GM04504 (cell line): ENCODE measurements at regions not wholly inside any gene's neighbourhood (a gene's known extent, or its start where the extent isn't known, plus 50 kb on each side); places are given as distances from the start of the nearest gene placed in this dataset.
"Not testable (repeated sequence)": the region's sequence is repeated elsewhere in the genome, so short reads cannot be mapped to it uniquely, and the experiment has no call there.

ENCODE experiments used
- DNase-seq: peaks from one replicate; pipeline ENCODE4 v3.0.0-alpha.2; 2012; ENCODE audit warnings: low read depth

DNA sequence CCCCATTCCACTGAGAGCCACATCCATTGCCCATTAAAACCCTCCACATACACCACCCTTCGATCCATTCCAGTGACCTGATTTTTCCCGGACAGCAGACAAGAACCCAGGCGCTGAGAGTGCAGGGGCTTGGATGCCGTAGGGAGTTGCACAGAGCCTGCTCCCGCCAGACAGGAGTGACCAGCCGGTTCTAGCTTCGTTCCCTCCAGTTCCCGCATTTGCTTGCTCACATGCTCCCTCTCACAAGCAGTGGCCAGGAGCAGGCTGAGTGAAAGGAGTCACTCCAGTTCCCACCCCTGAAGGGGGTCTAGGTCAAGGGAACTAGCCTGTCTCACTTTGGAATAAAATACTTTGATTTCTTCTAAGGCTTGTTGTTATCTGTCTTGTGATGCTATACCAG is 119.5 kb downstream of the SKIDA1 start:
- DNase-seq: no peak

DNA sequence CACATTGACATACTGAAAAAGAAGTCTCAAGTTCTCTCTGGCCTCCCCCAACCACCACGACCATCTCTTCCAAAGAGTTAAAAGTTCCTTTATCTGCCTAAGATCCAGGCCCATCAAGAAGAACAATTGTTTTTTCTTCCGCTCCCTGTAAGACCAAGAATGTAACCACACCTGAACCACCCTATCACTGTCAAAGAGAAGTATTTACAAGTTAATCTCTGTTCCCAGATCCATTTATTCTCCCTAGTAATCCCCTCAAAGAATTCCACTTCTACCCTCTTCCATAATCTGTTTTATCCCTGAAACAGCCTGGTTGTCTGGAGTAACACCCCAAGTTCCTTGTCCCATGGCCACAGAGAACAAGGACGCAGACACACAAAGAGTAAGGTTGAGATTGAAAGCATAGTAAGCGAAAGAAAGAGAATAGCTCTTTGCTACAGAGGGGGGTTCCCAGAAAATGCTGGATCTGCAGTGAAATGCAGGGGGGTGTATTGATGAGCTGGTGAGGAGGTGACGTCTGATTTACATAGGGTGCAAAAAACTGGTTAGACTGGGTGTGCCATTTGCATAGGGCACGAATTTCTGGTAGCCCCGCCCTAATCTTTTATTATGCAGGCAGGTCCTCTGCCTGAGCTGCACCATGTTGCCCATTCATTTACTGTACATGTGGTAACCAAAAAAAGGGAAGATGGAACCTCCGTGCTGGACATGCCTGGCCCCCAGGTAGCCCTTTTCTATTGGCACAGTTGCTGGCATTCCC is 122.0 kb downstream of the SKIDA1 start:
- DNase-seq: no peak

DNA sequence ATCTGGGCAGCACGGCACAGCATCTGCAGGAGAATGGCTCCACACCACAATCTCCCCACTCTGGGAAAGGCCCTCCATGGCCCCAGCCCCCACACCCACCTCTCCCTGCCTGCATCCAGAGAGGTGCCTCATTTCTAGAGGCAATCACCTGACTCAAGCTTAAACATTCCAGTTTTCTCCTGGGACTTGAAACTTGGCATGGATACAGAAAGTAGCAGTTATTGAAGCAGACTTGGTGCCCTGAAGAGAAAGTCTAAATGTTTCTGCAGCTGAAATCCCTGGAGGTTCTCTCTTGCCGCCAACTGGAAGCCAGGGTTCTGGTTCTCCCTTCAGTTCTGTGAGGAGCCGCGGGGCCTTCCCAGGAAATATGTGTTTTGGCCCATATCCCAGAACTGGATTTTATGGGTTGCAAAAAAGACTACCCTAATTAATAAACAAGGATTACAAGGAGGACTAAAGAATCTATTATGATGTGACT is 122.8 kb downstream of the SKIDA1 start:
- DNase-seq: no peak

DNA sequence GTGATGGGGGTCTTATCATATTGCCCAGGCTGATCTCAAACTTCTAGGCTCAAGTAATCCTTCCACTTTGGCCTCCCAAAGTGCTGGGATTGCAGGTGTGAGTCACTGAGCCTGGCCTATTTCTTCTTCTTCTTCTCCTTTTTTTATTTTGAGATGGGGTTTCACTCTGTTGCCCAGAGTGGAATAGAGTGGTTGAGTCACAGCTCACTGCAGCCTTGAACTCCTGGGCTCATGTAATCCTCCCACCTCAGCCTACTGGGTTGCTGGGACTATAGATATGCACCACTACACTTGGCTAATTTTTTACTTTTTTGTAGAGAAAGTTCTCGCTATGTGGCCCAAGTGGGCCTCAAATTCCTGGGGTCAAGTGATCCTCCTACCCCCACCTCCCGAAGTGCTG is 124.3 kb downstream of the SKIDA1 start:
- DNase-seq: no peak

DNA sequence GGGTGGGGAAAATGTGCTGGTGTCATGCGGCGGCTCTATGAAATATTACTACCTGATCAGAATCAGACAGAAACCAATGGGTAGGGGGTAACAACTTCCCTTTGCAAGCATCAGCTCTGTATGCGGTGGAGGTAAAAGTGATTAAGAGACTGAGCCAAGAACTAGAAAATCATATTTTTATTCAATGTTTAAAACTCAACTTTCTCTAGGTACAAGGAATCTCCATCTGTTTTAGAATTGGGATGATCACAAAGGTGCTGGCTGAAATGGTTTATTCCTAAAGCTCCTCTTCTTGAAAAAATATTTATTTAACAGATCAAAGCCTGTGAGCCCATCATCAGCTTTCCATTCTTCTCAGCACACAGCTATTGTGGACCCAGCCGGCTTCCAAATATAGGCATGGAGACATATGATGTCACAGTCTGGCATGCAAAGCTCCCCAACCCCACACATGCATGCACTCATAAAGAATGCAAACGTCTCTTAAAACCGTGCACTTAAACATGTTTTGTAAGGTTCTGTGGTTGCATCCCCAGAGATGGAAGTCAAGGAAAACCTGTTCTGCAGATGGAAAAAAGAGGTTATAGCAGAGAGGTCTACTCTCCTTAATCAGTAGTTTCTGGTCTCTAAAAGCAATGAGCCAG is 126.0 kb downstream of the SKIDA1 start:
- peak; percentile 81 for DNase-seq

DNA sequence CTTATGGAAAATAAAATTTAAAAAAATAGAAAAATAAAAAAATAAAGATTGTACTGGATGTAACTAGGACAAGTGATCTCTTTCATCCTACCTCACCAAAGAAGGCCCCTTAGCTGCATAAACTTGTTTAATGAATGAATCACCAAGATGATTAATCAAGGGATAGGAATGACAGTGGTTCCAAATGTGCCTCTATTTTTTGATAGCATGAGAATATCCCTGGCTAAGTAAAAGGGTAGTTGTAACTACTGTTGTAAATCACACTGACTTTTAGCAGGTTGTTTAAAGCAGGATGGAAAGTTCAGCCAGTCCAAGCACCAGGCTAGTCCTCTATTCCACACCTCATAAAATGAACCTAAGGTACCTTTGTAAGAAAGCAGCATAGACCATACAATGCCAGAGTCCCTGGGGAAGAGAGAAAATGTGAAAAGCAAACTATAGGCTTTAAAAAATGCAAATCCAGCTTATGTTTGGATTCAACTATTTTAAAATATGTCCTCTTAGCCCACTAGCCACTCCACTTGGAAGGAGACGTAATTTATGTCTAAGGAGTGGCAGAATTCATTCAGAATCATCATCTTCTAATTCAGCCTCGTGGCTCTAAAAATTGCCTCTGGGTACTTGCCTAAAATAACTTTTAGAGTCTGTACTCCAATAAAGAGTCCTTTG is 126.8 kb downstream of the SKIDA1 start:
- peak; percentile 51 for DNase-seq

DNA sequence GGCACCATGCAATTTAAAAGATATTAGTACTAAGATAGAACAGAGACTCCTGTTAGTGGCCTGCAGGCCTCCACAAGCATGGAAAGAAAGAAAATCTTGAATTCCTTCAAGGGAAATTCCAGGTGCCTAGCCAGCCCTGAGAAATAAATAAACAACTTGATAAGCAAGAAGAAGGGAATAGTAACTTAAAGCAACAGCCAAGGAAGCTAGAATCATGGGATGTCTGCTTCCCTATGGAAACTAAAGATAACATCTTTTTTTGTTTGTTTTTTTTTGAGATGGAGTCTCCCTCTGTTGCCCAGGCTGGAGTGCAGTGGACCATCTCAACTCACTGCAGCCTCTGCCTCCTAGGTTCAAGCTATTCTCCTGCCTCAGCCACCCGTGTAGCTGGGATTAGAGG is 128.6 kb downstream of the SKIDA1 start:
- no peak for DNase-seq

DNA sequence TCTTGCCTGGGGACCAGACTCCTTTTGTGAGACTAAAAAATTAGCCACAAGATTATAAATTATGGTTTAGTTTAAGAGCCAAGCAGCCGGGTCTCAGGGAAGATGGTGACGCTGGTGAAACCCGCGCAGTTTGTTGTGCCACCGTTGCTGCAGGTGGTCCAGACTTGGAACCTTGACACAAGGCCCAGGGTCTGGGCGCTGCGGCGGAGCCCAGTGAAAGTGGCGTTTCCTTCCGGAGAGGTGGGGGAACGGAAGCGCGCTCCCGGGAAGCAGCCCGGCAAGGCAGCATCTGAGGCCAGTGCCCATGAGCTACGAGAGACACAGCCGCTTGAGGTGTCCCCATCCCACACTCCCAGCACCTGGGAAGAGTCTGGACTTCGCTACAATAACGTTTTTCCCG is 131.6 kb downstream of the SKIDA1 start:
- DNase-seq: no peak

DNA sequence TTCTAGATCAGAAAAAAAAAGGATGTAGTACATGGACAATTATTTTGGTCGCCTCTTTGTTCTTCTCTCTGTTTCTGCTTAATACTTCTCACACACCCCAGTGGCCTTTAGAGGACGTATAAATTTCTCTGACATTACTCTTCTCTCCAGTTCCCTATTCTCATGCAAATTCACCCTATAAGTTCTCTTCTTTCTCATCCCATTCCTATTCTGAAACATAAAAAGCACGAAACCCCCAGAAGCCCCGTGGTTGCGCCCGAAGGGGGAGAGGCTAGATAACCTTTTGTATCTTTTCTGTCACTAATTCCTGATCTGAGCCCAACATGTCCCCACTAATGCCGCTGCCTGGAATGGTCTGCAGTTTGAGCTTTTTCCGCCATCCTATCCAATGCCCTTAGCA is 136.9 kb downstream of the SKIDA1 start:
- no peak for DNase-seq

DNA sequence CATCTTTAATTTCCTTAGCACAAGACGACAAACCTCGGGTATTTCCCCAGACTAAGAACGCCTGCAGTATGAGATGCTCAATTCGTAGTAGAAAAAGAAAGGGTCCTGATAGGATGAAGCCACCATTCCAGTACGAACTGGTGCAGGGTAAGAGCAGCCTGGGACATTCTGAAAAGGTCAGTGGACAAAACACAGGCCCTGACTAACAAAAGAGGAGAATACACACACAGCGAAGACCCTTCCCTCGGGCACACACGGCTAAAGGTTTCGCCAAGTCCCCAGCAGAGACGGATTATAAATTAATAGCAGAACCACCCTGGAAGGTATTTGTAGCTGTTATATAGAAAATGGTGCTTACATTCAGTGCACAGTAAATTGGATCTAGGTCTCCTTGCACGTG is 137.6 kb downstream of the SKIDA1 start:
- DNase-seq: no peak

DNA sequence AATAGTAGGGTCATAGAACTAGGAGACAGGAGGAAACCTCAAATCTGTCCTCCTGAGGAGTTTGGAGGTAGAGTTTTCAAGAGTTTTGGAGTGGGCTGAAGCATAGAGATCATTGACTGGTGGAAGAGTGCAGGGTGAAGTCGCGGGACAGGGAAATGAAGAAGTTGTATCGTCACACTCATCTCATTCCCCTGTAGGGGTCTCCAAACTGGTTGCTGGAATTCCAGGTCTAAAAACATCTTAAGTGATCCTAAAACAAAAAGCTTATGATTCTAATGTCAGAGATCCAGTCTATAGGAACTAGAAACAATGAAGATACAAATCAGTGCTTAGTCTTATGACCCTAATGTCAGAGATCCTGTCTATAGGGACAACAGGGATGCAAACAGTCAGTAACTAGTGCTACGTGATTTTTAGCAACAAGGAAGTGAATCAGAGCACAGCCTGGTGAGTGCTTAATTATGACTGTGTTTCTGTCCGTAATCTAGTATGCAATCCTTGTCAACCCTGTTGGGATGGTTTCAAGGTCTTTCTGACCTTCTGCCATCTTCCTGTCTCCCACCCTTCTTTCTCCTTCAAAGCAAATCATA is 139.4 kb downstream of the SKIDA1 start:
- DNase-seq: no peak

DNA sequence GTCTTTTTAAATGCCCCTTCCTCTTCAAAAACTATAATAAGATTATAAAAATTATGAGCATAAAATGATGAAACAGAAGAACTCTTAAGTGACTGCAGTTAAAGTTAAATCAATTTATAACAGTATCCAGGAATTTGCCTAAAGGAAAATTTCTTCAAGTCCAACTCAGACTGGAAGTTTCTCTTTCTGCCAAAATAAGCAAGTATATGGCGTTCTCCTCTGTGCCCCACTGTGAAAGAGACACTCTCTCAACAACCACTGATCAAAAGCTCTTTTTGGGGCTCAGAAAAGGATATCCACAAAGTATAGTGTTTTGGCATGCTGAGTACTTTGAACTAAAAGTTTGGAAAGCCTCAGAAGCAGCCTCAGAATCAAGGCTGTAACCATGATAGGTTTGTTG is 139.9 kb downstream of the SKIDA1 start:
- no peak for DNase-seq

DNA sequence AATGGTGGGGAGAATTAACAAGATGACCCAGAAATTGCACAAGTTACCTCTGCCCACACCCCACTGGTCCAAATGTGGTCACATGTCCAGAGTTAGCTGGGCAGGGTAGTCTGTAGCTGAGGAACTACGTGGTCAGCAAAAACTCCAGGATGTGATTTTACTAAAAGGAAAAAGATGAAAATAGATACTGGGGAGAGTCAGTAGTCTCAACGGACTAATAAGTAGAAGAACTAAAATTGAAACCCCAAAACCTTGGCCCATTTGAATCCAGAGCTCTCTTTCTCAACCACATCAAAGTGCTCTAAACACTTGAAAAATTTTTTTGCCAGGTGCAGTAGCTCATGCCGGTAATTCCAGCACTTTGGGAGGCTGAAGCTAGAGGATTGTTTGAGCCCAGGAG is 146.3 kb downstream of the SKIDA1 start:
- DNase-seq: no peak

DNA sequence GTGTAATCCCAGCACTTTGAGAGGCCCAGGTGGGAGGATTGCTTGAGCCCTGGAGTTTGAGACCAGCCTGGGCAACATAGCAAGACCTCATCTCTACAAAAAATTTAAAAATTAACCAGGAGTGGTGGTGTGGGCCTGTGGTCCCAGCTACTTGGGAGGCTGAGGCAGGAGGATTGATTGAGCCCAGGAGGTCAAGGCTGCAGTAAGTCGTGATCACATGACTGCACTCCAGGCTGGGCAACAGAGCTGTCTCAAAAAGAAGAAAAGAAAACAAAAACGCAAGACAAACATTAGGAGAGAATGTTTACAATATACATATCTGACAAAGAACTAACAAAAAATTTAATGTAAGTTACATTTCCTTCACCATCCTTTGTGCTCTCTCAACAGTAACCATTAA is 150.2 kb downstream of the SKIDA1 start:
- DNase-seq: not testable (repeated sequence)

DNA sequence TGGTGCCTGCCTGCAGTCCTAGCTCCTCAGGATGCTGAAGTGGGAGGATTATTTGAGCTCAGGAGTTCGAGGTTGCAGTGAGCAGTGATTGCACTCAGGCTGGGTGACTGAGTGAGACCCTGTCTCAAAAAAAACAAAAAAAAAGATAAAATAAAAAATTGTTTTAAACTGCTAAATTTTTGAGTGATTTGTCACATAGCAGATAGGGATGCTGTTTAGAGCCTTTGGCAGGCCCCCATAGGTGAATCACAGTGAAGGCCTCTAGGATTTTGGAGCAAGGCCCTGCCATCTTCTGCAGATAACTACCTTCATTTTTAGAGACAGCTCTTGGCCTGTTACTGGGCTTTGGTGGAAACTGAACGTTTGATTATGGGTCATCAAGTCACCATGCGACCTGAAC is 151.6 kb downstream of the SKIDA1 start:
- not testable (repeated sequence) for DNase-seq

DNA sequence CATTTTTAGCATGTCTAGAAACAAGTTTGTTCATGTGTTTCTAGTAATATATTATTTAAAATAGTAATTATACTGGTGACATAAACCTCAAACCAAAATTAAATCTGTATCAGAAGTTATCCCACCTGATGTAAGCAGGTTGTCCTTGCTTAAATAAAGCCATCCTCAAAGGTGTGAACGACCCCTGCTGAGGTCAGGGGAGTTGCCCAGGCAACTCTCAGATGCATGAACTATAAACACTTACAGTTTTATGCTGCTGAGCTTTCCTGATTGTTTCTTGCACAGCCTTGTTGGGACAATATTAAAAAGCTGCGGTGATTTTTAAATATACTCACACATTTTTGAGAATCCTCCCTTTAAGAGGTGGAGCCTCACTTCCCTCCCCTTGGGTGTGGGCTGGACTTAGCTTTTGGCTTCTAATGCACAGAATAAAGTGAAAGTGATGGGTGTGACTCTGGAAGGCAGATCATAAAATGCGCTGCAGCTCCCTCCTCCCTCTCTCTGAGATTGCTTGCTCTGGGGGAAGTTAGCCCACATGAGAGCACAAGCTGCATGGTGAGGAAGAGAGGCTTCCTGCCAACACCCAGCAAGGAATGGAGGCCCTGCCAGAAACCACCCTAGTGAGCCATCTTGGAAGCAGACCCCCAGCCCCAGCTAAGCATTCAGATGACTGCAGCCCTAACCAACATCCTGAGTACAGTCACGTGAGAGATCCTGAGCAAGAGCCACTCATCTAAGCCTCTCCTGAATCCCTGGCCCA is 152.7 kb downstream of the SKIDA1 start:
- peak; percentile 82 for DNase-seq

DNA sequence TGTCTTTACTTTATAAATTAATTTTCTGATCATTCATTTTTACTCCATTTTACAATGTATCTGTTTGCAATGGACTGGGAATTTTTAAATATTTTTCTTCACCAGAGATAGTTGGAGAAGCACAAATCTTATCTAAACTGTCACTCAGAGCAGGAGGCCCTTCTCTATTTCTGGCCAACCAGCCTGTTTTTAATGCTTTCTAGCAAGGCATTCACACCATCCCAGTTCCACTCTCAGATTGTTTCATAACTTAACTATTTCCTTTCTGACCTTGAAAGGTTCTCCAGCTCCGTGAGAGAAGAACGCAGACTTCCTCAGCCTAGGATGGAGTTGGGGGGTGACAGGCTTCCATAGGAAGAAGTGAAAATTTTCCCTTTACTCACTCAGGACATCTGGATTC is 155.8 kb downstream of the SKIDA1 start:
- no peak for DNase-seq

DNA sequence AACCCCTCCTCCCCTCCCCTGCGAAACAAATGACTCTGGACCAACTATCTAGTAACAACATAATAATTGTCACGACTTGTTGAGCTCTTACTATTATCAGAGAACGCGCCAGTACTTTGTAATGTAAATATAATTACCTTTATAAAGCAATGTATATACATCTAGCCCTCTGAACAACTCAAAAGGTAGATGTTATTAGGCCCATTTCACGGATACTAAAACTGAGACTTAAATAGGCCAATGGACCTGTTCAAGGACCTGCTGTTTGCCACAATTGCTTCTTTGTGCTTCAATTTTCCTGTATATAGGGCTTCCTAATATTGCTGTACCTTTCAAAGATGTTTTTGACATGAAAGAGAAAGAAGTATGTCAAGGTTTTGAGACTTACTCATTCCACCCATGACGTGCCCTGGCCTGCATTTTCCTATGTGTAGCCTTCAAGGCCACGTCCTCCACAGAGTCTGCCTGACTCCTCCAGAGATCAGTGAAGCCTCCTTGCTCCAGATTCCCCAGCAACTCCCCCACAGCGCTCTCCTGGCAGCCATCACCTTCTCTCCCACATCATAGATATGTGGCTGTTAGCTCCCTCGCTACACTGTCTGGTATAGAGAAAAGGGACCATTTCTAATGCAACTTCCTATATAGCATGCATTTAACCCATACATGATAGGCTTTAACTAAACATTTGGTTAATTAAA is 156.6 kb downstream of the SKIDA1 start:
- no peak for DNase-seq

DNA sequence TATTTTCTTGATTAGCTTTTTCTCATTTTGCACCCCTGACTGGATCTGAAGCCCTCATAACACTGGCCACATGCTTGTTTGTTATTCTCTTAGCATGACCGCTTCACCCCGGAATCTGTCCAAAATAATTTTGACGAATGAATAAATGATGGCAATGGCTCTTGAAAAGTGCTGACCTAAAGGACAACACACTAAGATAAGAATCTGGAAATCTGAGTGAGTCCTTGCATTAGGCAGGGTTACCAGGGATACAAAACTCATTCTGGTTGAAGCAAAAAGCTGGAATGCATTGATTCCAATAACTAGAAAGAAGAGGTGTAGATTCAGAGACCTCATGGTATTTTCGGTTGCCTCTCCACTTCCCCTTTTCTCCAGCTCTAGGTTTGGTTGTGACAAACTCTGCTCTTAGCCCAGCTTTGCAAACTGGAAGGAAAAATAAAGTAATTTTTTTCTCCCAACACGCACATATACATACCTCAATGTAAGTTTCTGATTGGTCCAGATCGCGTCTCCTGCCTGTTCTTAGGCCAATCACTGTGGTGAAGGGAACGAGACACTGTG is 157.4 kb downstream of the SKIDA1 start:
- no peak for DNase-seq

DNA sequence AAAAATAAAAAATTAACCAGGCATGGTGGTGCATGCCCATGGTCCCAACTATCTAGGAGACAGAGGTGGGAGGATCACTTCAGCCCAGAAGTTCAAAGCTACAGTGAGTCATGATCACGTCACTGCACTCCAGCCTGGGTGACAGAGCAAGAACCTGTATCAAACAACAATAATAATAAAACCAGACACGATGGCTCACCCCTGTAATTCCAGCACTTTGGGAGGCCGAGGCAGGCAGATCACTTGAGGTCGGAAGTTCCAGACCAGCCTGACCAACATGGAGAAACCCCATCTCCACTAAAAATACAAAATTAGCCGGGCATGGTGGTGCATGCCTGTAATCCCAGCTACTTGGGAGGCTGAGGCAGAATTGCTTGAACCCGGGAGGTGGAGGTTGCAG is 159.4 kb downstream of the SKIDA1 start:
- DNase-seq: not testable (repeated sequence)
